ENCODE measurements at regions not wholly inside any gene's neighbourhood (a gene's known extent, or its start where the extent isn't known, plus 50 kb on each side); places are given as distances from the start of the nearest gene placed in this dataset.
"Not testable (repeated sequence)": the region's sequence is repeated elsewhere in the genome, so short reads cannot be mapped to it uniquely, and the experiment has no call there.

DNA sequence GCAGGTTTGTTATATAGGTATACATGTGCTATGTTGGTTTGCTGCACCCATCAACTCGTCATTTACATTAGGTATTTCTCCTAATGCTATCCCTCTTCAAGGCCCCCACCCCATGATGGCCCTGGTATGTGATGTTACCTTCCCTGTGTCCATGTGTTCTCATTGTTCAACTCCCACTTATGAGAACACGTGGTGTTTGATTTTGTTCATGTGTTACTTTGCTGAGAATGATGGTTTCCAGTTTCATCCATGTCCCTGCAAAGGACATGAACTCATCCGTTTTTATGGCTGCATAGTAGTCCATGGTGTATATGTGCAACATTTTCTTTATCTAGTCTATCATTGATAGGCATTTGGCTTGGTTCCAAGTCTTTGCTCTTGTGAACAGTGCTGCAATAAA, 175.0 kb downstream of the KBTBD8 start:
- H3K4me3 ChIP-seq; in situ Hi-C loops (cut with MboI; ENCODE audit: low pct_unique_long_range_greater_than_20kb in 2 of 9, low sequenced_read_pairs in 9 of 9, unreplicated experiment in 9 of 9); H3K27ac ChIP-seq; ATAC-seq (replicated peaks in 6 of 8); H3K4me1 ChIP-seq (replicated peaks in 1 of 2): not testable (repeated sequence)
- WGBS, 10 experiments = 0 to 75% (median 51%) methylated on average over 1 to 3 of the region's 3 CpGs

- WGBS, 10 experiments = 0 to 92% (median 63%) methylated on average over 1 to 2 of the region's 2 CpGs; no CpG with 5 or more reads in 2 of the 10 experiments
- Histone ChIP-seq H3K27ac (no peak overlapping the region), H3K4me1 (replicated peaks in 1 of 2) (no peaks in the 10 kb centered on the region), H3K4me3 (no peak overlapping the region)
- peak in 1 of 8 experiments; percentile 42 for ATAC-seq (replicated peaks in 6 of 8)
- in situ Hi-C loops (cut with MboI; ENCODE audit: low pct_unique_long_range_greater_than_20kb in 2 of 9, low sequenced_read_pairs in 9 of 9, unreplicated experiment in 9 of 9) = no loop called here
Measured at GRCh38 chr3:67176396-67176795, 178.3 kb downstream of the KBTBD8 start.

- WGBS, 10 experiments = 62 to 100% (median 87%) methylated on average over 1 to 8 of the region's 8 CpGs; no CpG with 5 or more reads in 3 of the 10 experiments
- no peak for ATAC-seq (replicated peaks in 6 of 8)
- peaks cover 0 to under 1% of the 10 kb centered on the region in 2 donors for H3K4me1 ChIP-seq (replicated peaks in 1 of 2)
Measured at GRCh38 chr3:67192466-67192865, 194.4 kb downstream of the KBTBD8 start.

GRCh38 chr3:67196677-67197076, 198.6 kb downstream of the KBTBD8 start:
- WGBS, 10 experiments = 14 to 97% (median 87%) methylated on average over 1 to 7 of the region's 9 CpGs; no CpG with 5 or more reads in 1 of the 10 experiments
- Histone ChIP-seq H3K27ac (no peak overlapping the region), H3K4me1 (replicated peaks in 1 of 2) (peaks cover 3 to 16% of the 10 kb centered on the region in 2 donors), H3K4me3 (no peak overlapping the region)
- no peak for ATAC-seq (replicated peaks in 6 of 8)
- in situ Hi-C loops (cut with MboI; ENCODE audit: low pct_unique_long_range_greater_than_20kb in 2 of 9, low sequenced_read_pairs in 9 of 9, unreplicated experiment in 9 of 9) = no loop called here

More at GRCh38 chr3:67192466-67192865, 194.4 kb downstream of the KBTBD8 start:
- in situ Hi-C loops (cut with MboI; ENCODE audit: low pct_unique_long_range_greater_than_20kb in 2 of 9, low sequenced_read_pairs in 9 of 9, unreplicated experiment in 9 of 9) = no loop called here
- Histone ChIP-seq H3K4me3 (no peak overlapping the region), H3K27ac (no peak overlapping the region)

- ATAC-seq (replicated peaks in 6 of 8) = no peak
- in situ Hi-C loops (cut with MboI; ENCODE audit: low pct_unique_long_range_greater_than_20kb in 2 of 9, low sequenced_read_pairs in 9 of 9, unreplicated experiment in 9 of 9) = no loop called here
- H3K27ac ChIP-seq = no peak overlapping the region
- H3K4me1 ChIP-seq (replicated peaks in 1 of 2) = peaks cover 3 to 16% of the 10 kb centered on the region in 2 donors
- 20 to 100% (median 100%) methylated on average over 1 of the region's 1 CpG; no CpG with 5 or more reads in 5 of the 10 experiments for WGBS, 10 experiments
- no peak overlapping the region for H3K4me3 ChIP-seq
Measured at GRCh38 chr3:67198374-67198773, 200.3 kb downstream of the KBTBD8 start.

- no peak overlapping the region for H3K4me3 ChIP-seq
- no peak overlapping the region for H3K27ac ChIP-seq
- no peak for ATAC-seq (replicated peaks in 6 of 8)
- in situ Hi-C loops (cut with MboI; ENCODE audit: low pct_unique_long_range_greater_than_20kb in 2 of 9, low sequenced_read_pairs in 9 of 9, unreplicated experiment in 9 of 9) = no loop called here
- peaks cover 3 to 16% of the 10 kb centered on the region in 2 donors for H3K4me1 ChIP-seq (replicated peaks in 1 of 2)
Measured at GRCh38 chr3:67200618-67201017, 202.5 kb downstream of the KBTBD8 start.

GRCh38 chr3:67201026-67201425, 202.9 kb downstream of the KBTBD8 start:
- WGBS, 10 experiments = 15 to 100% (median 90%) methylated on average over 1 to 2 of the region's 2 CpGs; no CpG with 5 or more reads in 1 of the 10 experiments
- no peak overlapping the region for H3K4me3 ChIP-seq

GRCh38 chr3:67202053-67202452, 203.9 kb downstream of the KBTBD8 start:
- Histone ChIP-seq H3K4me3 (no peak overlapping the region), H3K4me1 (replicated peaks in 1 of 2) (peaks cover 3 to 16% of the 10 kb centered on the region in 2 donors), H3K27ac (no peak overlapping the region)
- 5 to 100% (median 73%) methylated on average over 1 to 3 of the region's 3 CpGs for WGBS, 10 experiments
- in situ Hi-C loops (cut with MboI; ENCODE audit: low pct_unique_long_range_greater_than_20kb in 2 of 9, low sequenced_read_pairs in 9 of 9, unreplicated experiment in 9 of 9) = no loop called here
- ATAC-seq (replicated peaks in 6 of 8) = peak in 1 of 8 experiments; percentile 41

More at GRCh38 chr3:67201026-67201425, 202.9 kb downstream of the KBTBD8 start:
- Histone ChIP-seq H3K4me1 (replicated peaks in 1 of 2) (peaks cover 3 to 16% of the 10 kb centered on the region in 2 donors), H3K27ac (no peak overlapping the region)
- ATAC-seq (replicated peaks in 6 of 8) = peak in 2 of 8 experiments; percentile 53 to 62
- in situ Hi-C loops (cut with MboI; ENCODE audit: low pct_unique_long_range_greater_than_20kb in 2 of 9, low sequenced_read_pairs in 9 of 9, unreplicated experiment in 9 of 9) = no loop called here

DNA sequence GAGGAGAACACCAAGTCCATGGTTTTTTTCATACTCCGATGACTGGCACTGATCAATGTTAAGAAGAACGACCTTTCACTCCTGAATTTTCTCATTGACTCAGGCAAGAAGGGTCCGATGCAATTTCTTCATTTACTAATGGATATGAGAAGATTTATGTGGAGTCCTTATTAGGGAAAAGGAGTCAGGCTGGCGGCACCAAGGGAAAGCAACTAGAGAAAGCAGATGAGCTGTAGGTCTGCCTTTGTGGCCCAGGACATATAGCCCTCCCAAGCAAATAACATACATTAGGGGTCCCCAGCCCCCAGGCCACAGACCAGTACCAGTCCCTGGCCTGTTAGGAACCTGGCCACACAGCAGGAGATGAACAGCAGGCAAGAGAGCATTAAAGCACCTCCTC, 206.8 kb downstream of the KBTBD8 start:
- no peak overlapping the region for H3K4me3 ChIP-seq
- in situ Hi-C loops (cut with MboI; ENCODE audit: low pct_unique_long_range_greater_than_20kb in 2 of 9, low sequenced_read_pairs in 9 of 9, unreplicated experiment in 9 of 9) = no loop called here
- 29 to 74% (median 65%) methylated on average over 1 to 4 of the region's 4 CpGs; no CpG with 5 or more reads in 3 of the 10 experiments for WGBS, 10 experiments
- no peaks in the 10 kb centered on the region for H3K4me1 ChIP-seq (replicated peaks in 1 of 2)
- ATAC-seq (replicated peaks in 6 of 8) = peak in 3 of 8 experiments; percentile 20 to 65 (median 53)
- H3K27ac ChIP-seq = no peak overlapping the region

GRCh38 chr3:67215690-67216089, 217.6 kb downstream of the KBTBD8 start:
- in situ Hi-C loops (cut with MboI; ENCODE audit: low pct_unique_long_range_greater_than_20kb in 2 of 9, low sequenced_read_pairs in 9 of 9, unreplicated experiment in 9 of 9) = no loop called here
- ATAC-seq (replicated peaks in 6 of 8) = no peak
- H3K4me3 ChIP-seq = no peak overlapping the region

DNA sequence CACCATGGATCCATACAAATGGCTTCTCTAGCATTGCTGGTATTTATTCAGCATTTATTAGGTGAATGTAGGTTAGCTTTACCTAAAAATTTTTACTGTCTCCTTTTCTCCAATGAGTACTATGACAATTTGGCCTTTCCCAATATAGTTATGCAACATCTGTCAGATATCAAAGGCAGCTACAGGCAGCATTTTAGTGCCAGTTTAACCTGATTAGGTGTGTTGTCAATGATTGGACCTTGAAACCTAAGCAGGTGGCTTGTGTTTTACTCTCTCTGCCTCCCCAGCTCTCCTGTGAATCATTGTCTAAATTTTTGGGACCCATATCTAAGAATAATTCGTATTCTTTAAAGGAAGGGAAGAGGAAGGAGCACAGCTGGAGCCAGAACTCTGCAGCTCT, 228.9 kb downstream of the KBTBD8 start:
- H3K4me3 ChIP-seq = no peak overlapping the region
- in situ Hi-C loops (cut with MboI; ENCODE audit: low pct_unique_long_range_greater_than_20kb in 2 of 9, low sequenced_read_pairs in 9 of 9, unreplicated experiment in 9 of 9) = no loop called here
- no peak overlapping the region for H3K27ac ChIP-seq
- no peaks in the 10 kb centered on the region for H3K4me1 ChIP-seq (replicated peaks in 1 of 2)
- 0 to 83% (median 45%) methylated on average over 1 of the region's 1 CpG; no CpG with 5 or more reads in 4 of the 10 experiments for WGBS, 10 experiments
- no peak for ATAC-seq (replicated peaks in 6 of 8)

More at GRCh38 chr3:67215690-67216089, 217.6 kb downstream of the KBTBD8 start:
- H3K27ac ChIP-seq = no peak overlapping the region
- H3K4me1 ChIP-seq (replicated peaks in 1 of 2) = no peaks in the 10 kb centered on the region

GRCh38 chr3:67228136-67228535, 230.0 kb downstream of the KBTBD8 start:
- Histone ChIP-seq H3K4me3 (no peak overlapping the region), H3K27ac (no peak overlapping the region), H3K4me1 (replicated peaks in 1 of 2) (no peaks in the 10 kb centered on the region)
- 0 to 100% (median 93%) methylated on average over 1 to 6 of the region's 8 CpGs; no CpG with 5 or more reads in 2 of the 10 experiments for WGBS, 10 experiments
- in situ Hi-C loops (cut with MboI; ENCODE audit: low pct_unique_long_range_greater_than_20kb in 2 of 9, low sequenced_read_pairs in 9 of 9, unreplicated experiment in 9 of 9) = no loop called here
- ATAC-seq (replicated peaks in 6 of 8) = no peak

DNA sequence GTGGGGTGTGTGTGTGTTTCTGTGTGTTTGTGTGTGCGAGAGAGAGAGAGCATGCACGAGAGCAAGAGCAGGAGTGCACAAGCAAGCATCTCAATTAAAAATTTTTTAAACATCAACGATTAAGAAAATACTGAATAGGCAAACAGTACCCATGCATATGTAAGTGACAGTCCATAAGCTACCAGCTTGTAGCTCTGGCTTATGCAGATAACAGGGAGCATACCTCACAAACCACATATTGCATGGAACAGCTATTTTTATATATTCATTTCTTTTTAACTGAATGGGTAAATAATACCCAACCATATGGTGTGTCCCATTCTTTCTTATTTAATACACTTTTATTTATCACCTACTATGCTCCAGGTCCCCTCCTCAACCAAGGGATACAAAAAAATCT, 234.5 kb downstream of the KBTBD8 start:
- Histone ChIP-seq H3K4me3 (no peak overlapping the region), H3K27ac (no peak overlapping the region), H3K4me1 (replicated peaks in 1 of 2) (peaks cover 0 to 2% of the 10 kb centered on the region in 2 donors)
- 0 to 88% (median 78%) methylated on average over 1 to 3 of the region's 3 CpGs; no CpG with 5 or more reads in 1 of the 10 experiments for WGBS, 10 experiments
- in situ Hi-C loops (cut with MboI; ENCODE audit: low pct_unique_long_range_greater_than_20kb in 2 of 9, low sequenced_read_pairs in 9 of 9, unreplicated experiment in 9 of 9) = no loop called here
- peak in 3 of 8 experiments; percentile 44 to 60 (median 58) for ATAC-seq (replicated peaks in 6 of 8)

- in situ Hi-C loops (cut with MboI; ENCODE audit: low pct_unique_long_range_greater_than_20kb in 2 of 9, low sequenced_read_pairs in 9 of 9, unreplicated experiment in 9 of 9) = no loop called here
- no peak for ATAC-seq (replicated peaks in 6 of 8)
Measured at GRCh38 chr3:67239353-67239752, 241.2 kb downstream of the KBTBD8 start.

More at GRCh38 chr3:67239353-67239752, 241.2 kb downstream of the KBTBD8 start:
- Histone ChIP-seq H3K4me1 (replicated peaks in 1 of 2) (peaks cover 4 to 10% of the 10 kb centered on the region in 2 donors), H3K4me3 (no peak overlapping the region), H3K27ac (no peak overlapping the region)
- 50 to 89% (median 86%) methylated on average over 1 to 2 of the region's 2 CpGs; no CpG with 5 or more reads in 5 of the 10 experiments for WGBS, 10 experiments

Measured in motor neuron (in vitro differentiated cells).